ENCODE measurements at regions not wholly inside any gene's neighbourhood (a gene's known extent, or its start where the extent isn't known, plus 50 kb on each side); places are given as distances from the start of the nearest gene placed in this dataset.

DNA sequence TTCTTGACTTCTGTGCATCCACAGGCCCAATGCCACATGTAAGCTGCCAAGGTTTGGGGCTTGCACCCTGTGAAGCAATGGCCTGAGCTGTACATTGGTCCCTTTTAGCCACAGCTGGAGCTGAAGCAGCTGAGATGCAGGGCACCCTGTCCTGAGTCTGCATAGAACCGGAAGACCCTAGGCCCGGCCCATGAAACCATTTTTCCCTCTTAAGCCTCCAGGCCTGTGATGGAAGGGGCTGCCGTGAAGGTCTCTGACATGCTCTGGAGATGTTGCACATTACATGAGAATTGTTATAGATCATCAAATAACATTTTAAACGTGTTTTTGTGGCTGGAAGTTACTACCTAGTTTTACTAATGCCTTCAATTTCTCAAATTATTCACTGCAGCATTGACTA, 188.7 kb downstream of the RPAP3 start:
- Histone ChIP-seq H2BK120ac (ENCODE audit: low read depth, low read length) (no peak overlapping the region), H3K4ac (ENCODE audit: low read depth, low read length) (no peak overlapping the region), H3K4me2 (ENCODE audit: low read depth, low read length) (no peak overlapping the region), H3K9me3 (ENCODE audit: control insufficient read depth, insufficient read depth, low read length) (peaks cover 9% of the 10 kb centered on the region; the same call in 1 of the 2 replicates), H3K27ac (ENCODE audit: insufficient read depth, low read length) (no peak overlapping the region), H3K23ac (ENCODE audit: low read depth, low read length) (no peak overlapping the region), H3K9ac (ENCODE audit: low read depth, low read length) (no peak overlapping the region), H3K18ac (ENCODE audit: low read depth, low read length) (no peak overlapping the region), H4K91ac (ENCODE audit: insufficient read depth, low read depth, low read length) (no peak overlapping the region), H3K9me1 (ENCODE audit: insufficient read depth, low read length) (no peaks in the 10 kb centered on the region), H3K36me3 (ENCODE audit: control insufficient read depth, insufficient read depth, low read length) (no peaks in the 10 kb centered on the region), H3K27me3 (ENCODE audit: control insufficient read depth, insufficient read depth, low read length) (no peaks in the 10 kb centered on the region), H2AK9ac (replicated peaks; ENCODE audit: low read depth, low read length, poor library complexity) (no peak overlapping the region), H4K20me1 (ENCODE audit: insufficient read depth, low read length) (no peaks in the 10 kb centered on the region), H3K14ac (replicated peaks; ENCODE audit: low read depth, low read length) (no peak overlapping the region), H2BK15ac (ENCODE audit: low read depth, low read length) (no peak overlapping the region), H2AK5ac (ENCODE audit: low read depth, low read length) (no peak overlapping the region), H3K4me3 (ENCODE audit: insufficient read depth, low read depth, low read length) (no peak overlapping the region), H2AFZ (replicated peaks; ENCODE audit: low read length, poor library complexity) (no peak overlapping the region), H4K5ac (ENCODE audit: low read depth, low read length) (no peak overlapping the region), H2BK20ac (ENCODE audit: low read depth, low read length) (no peak overlapping the region), H3K79me1 (ENCODE audit: low read depth in 1 of 2, low read length in 2 of 2) (no peaks in the 10 kb centered on the region), H2BK5ac (ENCODE audit: low read depth, low read length, poor library complexity, severe bottlenecking) (no peak overlapping the region), H3K4me1 (ENCODE audit: control insufficient read depth, insufficient read depth, low read length) (no peaks in the 10 kb centered on the region), H3K56ac (ENCODE audit: extremely low read depth, insufficient read depth, low read length) (no peak overlapping the region), H4K8ac (ENCODE audit: low read depth in 2 of 2, low read length in 2 of 2) (no peak overlapping the region)
- no TSS peak for BruUV-seq (replicated peaks)
- WGBS, 2 experiments (ENCODE audit: extremely low coverage in 2 of 2, insufficient read length in 1 of 2): 80% methylated on average over 2 of the region's 4 CpGs; no CpG with 5 or more reads in 1 of the 2 experiments
- in situ Hi-C loops (cut with MboI; ENCODE audit: low sequenced_read_pairs): no loop called here
- ChIA-PET POLR2A (ENCODE audit: unreplicated experiment) (no interaction called here), CTCF (no interaction called here)
- DNase-seq: no peak
- intact Hi-C loops (cut with micrococcal nuclease): no loop called here
- ATAC-seq (ENCODE audit: low read depth): no peak
- dilution Hi-C loops (cut with HindIII; ENCODE audit: low sequenced_read_pairs, unreplicated experiment): no loop called here
- no peak for TF ChIP-seq RCOR1 (IDR thresholded peaks at IDR 0.05; ENCODE audit: insufficient replicate concordance, low read length)
- TF ChIP-seq MAFK (IDR thresholded peaks at IDR 0.05; ENCODE audit: low read depth, low read length): no peak
- TF ChIP-seq BHLHE40 (IDR thresholded peaks at IDR 0.05; ENCODE audit: low read depth, low read length): no peak
- TF ChIP-seq CHD1 (IDR thresholded peaks at IDR 0.05; ENCODE audit: low read depth, low read length): no peak
- TF ChIP-seq POLR2A (IDR thresholded peaks at IDR 0.05; ENCODE audit: low read depth, low read length): no peak
- TF ChIP-seq, protein P1, sequence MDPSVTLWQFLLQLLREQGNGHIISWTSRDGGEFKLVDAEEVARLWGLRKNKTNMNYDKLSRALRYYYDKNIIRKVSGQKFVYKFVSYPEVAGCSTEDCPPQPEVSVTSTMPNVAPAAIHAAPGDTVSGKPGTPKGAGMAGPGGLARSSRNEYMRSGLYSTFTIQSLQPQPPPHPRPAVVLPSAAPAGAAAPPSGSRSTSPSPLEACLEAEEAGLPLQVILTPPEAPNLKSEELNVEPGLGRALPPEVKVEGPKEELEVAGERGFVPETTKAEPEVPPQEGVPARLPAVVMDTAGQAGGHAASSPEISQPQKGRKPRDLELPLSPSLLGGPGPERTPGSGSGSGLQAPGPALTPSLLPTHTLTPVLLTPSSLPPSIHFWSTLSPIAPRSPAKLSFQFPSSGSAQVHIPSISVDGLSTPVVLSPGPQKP (IDR thresholded peaks at IDR 0.05; ENCODE audit: borderline replicate concordance, low read depth, low read length): no peak
- no peak for TF ChIP-seq MXI1 (IDR thresholded peaks at IDR 0.05; ENCODE audit: borderline replicate concordance, low read depth, low read length)
- TF ChIP-seq, protein P2, sequence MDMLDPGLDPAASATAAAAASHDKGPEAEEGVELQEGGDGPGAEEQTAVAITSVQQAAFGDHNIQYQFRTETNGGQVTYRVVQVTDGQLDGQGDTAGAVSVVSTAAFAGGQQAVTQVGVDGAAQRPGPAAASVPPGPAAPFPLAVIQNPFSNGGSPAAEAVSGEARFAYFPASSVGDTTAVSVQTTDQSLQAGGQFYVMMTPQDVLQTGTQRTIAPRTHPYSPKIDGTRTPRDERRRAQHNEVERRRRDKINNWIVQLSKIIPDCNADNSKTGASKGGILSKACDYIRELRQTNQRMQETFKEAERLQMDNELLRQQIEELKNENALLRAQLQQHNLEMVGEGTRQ (IDR thresholded peaks at IDR 0.05; ENCODE audit: low read depth, low read length): no peak
- TF ChIP-seq FOS (IDR thresholded peaks at IDR 0.05; ENCODE audit: low read depth, low read length): no peak
- no peak for TF ChIP-seq SMC3 (IDR thresholded peaks at IDR 0.05; ENCODE audit: low read depth, low read length)
- TF ChIP-seq RAD21 (IDR thresholded peaks at IDR 0.05; ENCODE audit: low read length): no peak
